ENCODE measurements at regions not wholly inside any gene's neighbourhood (a gene's known extent, or its start where the extent isn't known, plus 50 kb on each side); places are given as distances from the start of the nearest gene placed in this dataset.

DNA sequence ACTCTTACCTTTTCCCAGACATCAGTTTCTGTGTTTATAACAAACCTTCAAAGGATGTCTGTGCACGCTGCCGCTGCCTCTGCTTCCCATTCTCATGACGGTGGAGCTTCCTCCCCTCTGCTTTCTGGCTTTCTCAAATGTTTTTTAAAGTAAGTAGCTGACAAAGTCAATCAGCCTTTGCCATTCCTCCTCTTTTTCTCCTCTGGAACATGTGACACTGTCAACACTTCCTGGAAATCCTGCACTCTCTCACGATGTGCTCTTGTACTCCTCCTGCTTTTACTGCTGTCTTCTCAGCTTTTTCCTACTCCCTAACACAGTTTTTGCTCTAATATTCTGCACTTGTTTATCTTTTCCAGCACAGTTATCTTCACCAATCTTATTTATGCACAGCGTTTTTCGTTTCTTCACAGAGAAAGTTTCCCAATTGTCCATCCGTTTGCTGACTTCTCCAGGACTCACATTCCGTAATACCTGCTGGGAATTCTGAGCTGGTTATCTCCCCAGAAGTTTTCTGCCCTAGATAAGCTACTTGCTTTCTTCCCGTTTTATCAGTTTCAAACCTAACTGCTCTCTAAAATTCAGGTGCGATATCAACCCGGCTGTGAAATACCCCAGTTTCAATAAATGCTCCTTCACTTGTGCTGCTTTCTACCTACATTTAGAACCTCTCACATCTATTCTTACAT is 465.6 kb upstream of the AGA start:
- FAIRE-seq, result no peak
- DNase-seq (ENCODE audit: low spot score in 2 of 2), result no peak

DNA sequence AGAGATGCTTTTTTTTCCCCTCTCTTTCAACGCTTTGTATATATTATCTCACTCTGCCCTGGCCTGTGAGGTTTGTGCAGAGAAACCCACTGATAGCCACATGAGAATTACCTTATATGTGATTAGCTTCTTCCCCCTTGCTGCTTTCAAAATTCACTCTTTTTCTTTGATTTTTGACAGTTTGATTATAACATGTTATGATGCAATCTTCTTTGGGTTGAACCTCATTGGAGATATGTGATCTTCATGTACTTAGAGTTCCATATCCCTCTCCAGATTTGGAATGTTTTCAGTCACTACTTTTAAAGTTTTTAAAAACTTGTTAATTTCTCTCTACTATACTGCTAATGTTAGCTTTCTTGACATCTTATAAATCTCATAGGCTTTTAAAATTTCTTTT is 479.5 kb upstream of the AGA start:
- DNase-seq (ENCODE audit: low spot score in 2 of 2) (no peak), FAIRE-seq (no peak)

DNA sequence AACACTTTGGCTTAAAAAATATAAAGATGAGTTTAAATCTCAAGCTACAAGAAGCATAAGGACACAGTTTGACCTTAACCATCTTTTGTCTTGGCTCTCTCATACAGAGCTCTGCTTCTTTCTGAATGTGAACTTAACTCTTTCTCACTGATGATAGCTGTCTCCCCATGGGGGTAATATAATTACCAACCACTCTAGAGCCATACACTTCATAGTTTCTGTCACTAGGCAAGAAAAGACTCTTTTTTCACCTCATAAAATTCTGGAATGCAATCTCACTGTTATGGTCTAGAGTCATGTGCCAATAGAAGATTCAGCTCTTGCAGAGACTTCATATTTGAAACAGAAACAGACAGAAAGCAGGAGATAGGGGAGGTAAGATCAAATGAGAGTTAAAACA is 481.7 kb upstream of the AGA start:
- DNase-seq (ENCODE audit: low spot score in 2 of 2) (no peak), FAIRE-seq (no peak)

DNA sequence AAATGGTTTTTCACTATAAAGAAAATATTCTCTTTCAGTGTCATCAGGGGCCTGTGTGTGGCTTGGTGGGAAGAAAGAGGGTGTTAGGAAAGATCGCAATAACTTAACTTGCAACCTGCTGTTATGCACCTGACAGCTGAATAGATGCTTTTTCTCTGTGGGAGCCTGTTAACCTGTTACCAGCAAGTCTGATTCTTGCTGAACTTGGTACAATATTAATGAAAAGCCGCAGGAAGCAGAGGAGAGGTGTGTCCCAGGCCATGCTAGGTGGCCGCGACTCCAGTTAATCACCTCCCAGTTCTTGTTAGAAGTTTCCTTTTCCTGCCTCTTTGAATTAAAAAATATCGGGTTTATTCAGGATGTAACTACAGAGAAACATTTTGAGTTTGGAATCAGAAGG is 494.8 kb upstream of the AGA start:
- DNase-seq (ENCODE audit: low spot score in 2 of 2) (no peak), FAIRE-seq (no peak)

DNA sequence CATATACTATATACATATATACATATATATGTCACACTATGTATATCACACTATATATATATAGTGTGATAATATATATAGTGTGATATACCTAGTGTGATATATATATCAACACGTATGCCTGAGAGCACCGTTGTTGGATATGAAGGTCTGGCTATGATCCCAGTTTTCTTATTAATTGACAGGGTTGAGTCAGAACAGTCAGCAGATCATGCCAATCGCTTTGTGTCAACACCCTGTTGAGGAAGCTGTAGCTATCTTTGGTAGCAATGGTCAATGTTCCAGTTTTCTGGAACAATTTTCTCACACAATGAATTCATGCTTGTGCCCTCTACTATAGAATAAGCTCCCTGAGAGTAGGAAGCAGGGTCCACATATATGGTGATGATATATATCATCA is 496.0 kb upstream of the AGA start:
- no peak for FAIRE-seq

DNA sequence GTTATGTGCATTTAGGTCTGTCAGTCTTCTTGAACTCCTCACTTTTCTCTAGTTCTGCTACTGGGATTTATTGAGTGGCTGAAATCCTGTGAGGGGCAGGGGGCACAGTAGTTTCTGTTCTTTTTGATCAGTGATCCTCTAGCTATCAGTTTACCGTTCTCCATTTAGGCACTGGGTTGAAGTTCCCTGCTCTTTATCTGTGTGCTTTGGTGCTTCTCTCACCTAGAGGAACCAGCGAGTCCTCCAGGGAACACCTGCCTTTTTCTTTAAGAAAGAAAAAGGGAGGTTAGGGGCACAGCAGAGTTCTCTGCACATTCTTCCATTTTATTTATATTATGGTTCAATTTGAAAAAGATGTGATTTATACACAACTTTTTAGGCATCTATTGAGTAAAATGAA is 503.0 kb upstream of the AGA start:
- FAIRE-seq, result no peak
- no peak for DNase-seq (ENCODE audit: low spot score in 2 of 2)

More for the DNA sequence above, 496.0 kb upstream of the AGA start:
- DNase-seq (ENCODE audit: low spot score in 2 of 2), result no peak

DNA sequence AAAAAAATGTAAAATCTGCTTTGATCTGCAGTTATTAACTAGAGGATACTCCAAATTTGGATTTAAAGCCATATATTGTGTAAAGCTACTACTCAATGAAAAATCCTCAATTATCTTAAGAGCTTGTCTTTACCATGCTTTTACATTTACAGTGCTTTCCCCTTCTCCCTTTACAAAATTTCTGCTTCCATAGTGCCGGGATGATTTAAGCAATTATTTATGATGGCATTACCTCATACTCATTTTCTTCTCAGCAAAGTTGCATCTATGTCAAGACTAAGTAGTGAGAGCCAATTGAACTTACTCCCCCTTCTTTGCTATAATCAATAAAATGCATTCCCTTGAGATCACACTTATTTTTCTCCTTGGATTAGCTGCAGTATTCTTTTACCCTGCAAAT is 505.4 kb upstream of the AGA start:
- FAIRE-seq (no peak), DNase-seq (ENCODE audit: low spot score in 2 of 2) (no peak)

DNA sequence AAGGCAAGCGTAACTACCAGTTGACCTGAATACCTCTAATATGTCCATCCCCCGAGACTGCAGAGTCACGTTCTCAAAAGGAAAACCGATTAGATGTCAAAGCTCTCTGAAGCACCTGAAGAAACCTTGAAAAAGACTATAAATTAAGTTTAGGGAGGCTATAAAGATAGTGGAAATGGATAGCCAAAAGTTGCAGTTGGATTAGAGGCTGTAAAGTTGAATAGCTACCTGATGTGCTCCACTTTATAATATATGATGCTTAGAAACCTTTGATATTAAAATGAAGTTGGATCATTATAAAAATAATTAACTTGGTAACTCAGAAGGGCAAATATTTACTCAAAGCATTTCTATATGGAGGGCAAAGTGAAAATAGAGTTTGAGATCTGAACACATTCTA is 506.6 kb upstream of the AGA start:
- FAIRE-seq (no peak), DNase-seq (ENCODE audit: low spot score in 2 of 2) (no peak)

DNA sequence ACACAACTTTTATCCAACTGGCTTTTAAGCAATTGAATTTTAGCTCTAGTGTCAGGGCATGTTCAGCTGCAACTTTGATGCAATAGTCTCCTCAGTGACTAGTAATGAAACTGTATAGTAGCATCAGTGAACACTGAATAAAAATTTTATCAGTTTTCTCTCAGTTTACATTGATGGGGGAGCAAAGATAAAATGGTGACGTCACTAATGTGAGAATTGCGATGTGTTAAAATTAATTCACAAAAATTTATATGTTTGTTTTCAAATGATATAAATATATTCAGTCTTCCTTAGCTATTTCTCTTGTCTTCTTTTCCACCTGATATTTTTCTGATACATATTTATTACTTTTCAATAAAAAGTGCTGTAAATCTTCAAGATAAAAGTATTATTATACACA is 508.8 kb upstream of the AGA start:
- FAIRE-seq (no peak), DNase-seq (ENCODE audit: low spot score in 2 of 2) (no peak)

DNA sequence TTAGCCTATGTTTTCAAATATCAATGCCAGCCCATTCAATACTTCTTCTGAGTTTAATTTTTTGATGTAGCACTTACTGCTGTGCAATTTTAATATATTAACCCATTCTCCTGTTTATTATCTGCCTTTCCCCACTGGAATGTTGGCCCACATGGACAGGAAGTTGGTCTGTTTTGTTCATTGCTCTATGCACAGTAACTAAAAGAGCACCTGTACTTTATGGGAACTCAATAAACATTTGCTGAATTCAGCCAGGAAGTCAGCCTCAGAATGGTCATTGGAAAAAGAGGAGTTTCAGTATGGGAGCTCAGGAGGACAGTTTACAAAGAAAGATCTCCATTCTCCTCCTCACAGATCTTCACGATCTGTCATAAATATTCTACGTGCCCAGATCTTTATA is 510.5 kb upstream of the AGA start:
- FAIRE-seq (no peak), DNase-seq (ENCODE audit: low spot score in 2 of 2) (no peak)

DNA sequence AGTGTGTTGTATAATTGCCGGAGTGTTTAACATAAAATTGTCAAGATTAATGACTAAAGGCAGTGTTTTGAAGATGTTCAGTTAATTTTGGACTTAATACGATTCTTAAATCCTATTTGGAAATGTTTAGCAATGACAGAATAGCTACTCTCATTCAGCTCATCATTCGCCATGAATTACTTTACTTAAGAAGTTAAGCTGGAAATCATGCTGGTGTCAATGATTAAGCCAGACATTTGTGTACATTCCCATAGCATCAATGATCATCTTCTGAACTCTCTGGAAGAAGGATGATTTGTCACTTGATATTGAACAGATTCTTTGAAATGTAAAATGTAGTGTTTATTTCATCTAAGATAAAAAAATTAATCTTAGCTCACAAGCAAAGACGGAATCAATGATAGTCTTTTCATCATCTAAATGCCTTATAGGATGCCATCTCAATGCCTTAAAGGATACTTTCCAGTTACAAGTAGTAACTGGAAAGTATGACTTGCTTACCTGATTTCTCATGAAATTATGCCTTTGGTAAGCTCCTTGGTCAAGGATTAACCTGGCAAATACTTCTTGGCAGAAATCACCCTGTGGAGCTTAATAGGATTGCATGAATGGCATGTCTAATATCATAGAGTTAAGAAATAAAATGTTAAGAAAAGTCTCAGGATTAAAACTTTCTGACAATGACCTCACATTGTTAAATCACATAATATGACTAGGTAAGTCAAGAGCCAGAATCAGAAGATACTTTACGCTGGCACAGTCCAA is 515.5 kb upstream of the AGA start:
- FAIRE-seq (no peak), DNase-seq (ENCODE audit: low spot score in 2 of 2) (no peak)

DNA sequence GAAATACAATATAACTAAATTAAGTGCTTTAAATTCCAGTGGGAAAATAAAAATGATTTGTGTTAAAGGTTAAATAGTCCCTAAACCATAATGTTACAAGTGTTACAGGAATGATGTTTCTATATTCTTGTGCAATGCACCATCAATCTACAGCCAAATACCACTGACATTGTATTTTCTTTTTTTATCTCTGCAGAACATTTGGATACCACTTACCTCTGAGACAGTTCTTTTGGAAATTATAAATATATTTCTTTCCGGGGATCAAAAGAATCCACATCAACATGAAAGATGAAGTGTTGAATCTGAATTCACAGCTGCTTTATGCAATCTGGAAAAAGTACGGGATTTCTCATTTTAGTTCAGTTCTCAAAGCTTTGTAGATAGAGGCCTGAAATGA is 518.3 kb upstream of the AGA start:
- DNase-seq (ENCODE audit: low spot score in 2 of 2), result no peak
- FAIRE-seq, result no peak

DNA sequence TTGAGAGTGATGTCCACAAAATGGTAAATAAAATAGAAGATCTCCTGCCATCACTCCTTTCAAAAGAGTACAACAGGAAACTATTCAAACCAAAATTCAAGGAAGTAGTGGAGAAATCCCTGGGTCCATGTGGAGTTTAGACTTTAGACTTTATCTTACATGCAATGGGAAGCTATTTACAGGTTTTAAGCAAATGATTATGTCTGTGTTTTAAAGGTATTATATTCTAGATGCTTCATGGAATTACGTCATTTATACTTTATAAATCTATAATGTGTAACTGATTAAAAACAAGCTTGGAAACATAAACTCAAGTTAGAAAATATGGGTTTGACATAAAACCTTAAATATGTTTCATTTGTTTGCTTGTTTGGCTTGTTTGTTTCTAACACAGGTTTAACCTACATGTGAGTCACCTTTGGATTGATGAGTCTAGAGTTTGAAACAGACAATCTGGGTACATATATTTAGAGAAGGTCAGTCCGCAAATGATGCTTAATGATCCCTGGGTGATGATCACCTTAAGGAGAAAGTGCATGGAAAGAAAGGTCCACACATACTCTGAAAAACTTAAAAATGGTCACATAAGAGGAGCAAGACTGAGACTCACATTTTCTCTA is 519.6 kb upstream of the AGA start:
- FAIRE-seq, result no peak
- DNase-seq (ENCODE audit: low spot score in 2 of 2), result no peak

DNA sequence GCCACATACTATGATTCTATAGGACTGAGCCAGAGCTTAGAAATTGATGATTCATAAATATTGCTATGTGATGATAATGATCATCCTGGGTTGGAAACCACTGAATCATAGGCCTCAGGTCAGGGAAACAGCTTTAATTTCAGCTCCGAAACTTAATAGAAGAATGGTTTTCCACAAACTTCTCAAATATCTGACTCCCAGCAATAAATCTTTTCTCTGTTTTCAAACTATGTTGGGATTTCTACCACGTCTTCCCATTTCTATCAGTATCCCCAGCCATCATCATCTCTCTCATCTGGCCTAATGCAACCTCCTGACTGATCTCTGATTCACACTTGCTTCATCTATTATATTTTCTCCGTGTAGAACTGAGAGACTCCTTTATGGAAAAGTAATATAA is 521.8 kb upstream of the AGA start:
- DNase-seq (ENCODE audit: low spot score in 2 of 2) (no peak), FAIRE-seq (no peak)

DNA sequence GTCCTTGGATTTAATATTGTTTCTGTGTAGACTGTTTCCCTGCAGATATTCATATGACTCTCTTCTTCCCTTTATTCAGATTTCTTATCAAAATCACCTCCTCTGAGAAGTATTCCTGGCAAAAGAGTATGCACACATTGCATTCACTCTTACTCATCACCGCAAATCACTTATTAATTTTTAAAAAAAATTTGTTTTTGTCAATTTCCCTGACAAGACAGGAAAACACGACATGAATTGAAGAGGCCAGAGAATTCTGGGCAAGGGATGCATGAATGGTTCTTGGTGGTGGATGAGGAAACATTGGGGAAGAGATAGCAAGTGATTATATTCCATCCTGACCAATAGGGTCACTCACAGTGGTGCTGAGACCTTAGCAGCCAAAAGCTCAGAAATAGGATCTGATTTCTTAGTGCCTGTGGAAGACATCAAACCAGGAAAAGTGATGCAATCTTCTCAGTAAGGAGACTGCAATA is 522.5 kb upstream of the AGA start:
- FAIRE-seq (no peak), DNase-seq (ENCODE audit: low spot score in 2 of 2) (no peak)

DNA sequence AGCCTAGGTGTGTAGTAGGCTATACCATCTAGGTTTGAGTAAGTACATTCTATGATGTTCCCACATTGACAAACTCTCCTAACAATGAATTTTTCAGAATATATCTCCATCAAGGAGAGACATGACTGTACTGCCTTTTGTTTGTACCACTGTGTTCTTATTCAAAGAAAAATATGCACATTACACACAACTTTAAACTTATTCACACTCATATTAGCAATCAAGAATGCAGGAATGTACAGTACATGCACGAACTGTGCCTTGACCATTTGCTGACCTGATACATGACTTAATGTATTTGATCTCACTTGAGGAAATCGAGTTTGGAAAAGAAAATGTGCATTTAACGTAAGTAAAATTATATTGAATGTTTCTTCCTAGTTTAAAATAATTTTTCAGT is 525.1 kb upstream of the AGA start:
- no peak for DNase-seq (ENCODE audit: low spot score in 2 of 2)
- FAIRE-seq, result no peak

DNA sequence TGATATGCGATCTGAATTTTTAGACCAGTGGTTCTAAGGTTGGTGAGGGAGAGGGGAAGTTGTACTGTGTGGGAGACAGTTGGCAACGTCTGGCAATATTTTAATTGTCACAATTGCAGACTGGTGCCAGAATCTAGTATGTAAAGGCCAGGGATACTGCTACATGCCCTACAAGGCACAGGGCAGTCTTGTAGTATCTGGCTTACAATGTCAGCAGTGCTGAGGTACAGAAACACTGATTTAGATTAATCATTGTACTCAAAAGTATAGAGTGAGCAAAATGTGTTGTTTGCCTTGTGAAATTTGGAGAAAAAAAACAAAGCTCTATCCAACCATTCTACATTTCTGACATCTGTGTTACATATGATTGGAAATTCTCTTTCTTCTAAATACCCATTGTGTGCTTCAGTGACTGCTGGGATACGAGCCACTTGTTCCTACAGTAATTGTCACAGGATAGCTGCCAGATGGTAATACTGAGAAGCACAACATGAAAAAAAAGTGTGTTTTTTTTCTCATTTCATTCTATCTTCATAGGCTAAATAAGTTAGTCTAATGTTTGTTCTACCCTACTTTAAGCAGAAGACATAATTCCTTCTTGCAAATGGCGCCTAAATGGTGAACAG is 526.7 kb upstream of the AGA start:
- DNase-seq (ENCODE audit: low spot score in 2 of 2), result no peak
- FAIRE-seq, result no peak

DNA sequence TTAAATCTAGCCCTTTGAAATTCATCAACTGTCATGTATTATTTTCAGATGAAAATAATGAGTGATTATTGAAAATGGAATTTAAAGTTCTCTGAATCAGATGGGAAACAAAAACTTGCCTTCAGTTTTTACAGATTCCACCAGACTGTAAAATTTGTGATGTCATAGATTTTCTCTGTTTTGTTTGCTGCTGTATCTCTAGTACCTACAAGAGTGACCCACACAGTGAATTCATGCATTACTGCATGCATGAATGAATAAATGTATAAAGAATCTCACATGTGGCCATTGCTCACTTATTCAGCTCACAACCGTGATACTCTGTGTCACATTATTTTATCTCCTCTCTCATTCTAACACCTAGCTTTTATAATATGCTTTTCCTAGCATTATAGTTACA is 532.2 kb upstream of the AGA start:
- no peak for DNase-seq (ENCODE audit: low spot score in 2 of 2)
- FAIRE-seq, result no peak

DNA sequence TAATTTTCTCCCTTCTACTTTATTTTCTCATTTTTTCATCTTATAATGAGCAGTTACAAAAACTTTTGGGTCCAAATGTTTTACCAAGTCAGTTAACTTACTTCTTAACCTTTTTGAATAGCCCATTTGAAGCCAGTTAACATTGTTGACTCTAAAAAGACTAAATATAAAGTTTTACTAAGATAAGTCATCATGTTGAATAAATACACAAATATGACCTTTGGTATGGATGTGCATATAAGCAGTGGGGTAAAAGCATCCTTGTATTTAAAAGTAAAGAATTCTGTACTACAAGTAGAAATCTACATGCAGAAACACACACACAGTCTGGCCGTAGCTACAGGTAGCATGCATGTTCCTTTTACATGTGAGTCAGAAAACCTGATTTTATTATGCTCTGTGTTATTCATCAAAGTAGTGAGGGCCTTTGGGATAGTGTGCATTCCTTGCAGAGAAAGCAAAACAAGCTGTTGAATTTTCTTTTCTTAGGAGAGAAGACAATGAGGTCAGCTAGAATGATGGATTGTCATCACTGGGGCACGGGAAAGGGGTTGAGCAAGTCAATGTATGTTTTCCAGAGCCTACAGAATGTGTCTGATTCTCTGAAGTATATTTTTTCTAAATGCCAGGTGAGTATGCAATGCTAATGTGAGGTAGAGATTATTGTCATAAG is 533.2 kb upstream of the AGA start:
- no peak for FAIRE-seq
- no peak for DNase-seq (ENCODE audit: low spot score in 2 of 2)

DNA sequence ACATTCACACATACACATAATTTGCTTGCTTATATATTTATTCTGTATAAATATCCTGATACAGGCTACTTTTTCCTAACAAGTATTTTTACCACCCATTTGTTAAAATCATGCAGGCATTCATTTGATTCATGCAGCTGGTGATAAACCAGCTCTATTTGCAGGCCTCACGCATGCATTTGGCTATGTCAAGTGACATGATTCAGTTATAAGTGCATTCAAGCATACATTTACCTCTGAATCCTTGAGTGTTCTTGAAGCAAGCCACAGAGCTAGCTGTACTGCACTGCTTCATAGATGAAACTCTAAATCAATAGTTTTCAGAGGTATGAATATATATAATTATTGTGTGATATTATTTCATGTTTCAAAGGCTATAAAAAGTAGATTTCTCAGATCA is 544.0 kb upstream of the AGA start:
- no peak for DNase-seq (ENCODE audit: low spot score in 2 of 2)
- FAIRE-seq, result no peak

DNA sequence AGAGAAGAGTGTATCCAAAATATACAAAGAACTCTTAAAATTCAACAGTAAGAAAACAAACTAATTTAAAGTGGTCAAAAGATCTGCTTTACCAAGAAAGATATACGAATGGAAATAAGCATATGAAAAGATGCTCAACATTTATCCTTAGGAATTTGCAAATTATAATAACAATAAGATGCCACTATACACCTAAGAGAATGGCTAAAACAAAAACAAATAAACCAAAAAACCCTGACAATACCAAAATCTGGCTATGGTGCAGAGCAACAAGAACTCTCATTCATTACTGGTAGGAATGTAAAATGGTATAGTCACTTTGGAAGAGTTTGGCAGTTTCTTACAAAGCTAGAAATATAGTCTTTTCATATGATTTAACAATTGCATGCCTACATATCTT is 545.7 kb upstream of the AGA start:
- DNase-seq (ENCODE audit: low spot score in 2 of 2) (no peak), FAIRE-seq (no peak)
